Keratinocyte (primary cell): ENCODE measurements at regions not wholly inside any gene's neighbourhood (a gene's known extent, or its start where the extent isn't known, plus 50 kb on each side); places are given as distances from the start of the nearest gene placed in this dataset.

Experiments
- DNase-seq: peaks from one replicate; pipeline ENCODE4 v3.0.0-alpha.2; 2011; ENCODE audit warnings: low read depth, missing footprints, low spot score
- FAIRE-seq: peaks from 2 replicates; lab custom pipeline; 2011; peaks lifted over from hg19 to GRCh38; lab: Jason Lieb, UNC
- H2AFZ ChIP-seq: 2 replicates; pipeline ENCODE4 v1.6.0; 2012; ENCODE audit warnings: low read length, control low read depth, inconsistent platforms; ENCODE audit not compliant: control insufficient read depth
- H3K27ac ChIP-seq: 2 replicates; pipeline ENCODE4 v1.5.1; 2011; ENCODE audit warnings: low read length; ENCODE audit not compliant: control insufficient read depth, insufficient read depth
- H3K27me3 ChIP-seq: 3 replicates; pipeline ENCODE4 v1.6.0; 2011; ENCODE audit warnings: low read length; ENCODE audit not compliant: control insufficient read depth, insufficient read depth; ENCODE audit errors: extremely low read depth
- H3K36me3 ChIP-seq, 2 experiments: 2 replicates in 1 of 2; 3 replicates in 1 of 2; pipeline ENCODE4 v1.5.1; 2011; ENCODE audit warnings: low read length in 2 of 2, mild to moderate bottlenecking in 1 of 2; ENCODE audit not compliant: control insufficient read depth in 2 of 2, insufficient read depth in 2 of 2; ENCODE audit errors: extremely low read depth in 1 of 2
- H3K4me1 ChIP-seq: 3 replicates; pipeline ENCODE4 v1.5.1; 2011; ENCODE audit warnings: low read length; ENCODE audit not compliant: control insufficient read depth, insufficient read depth; ENCODE audit errors: extremely low read depth
- H3K4me2 ChIP-seq: 3 replicates; pipeline ENCODE4 v1.6.0; 2011; ENCODE audit warnings: low read depth, low read length; ENCODE audit not compliant: control insufficient read depth, insufficient read depth; ENCODE audit errors: extremely low read depth
- H3K4me3 ChIP-seq, 3 experiments: fragments of 200-600 bp in 1 of 3; sonication (generic) in 1 of 3; 2 replicates in 2 of 3; 3 replicates in 1 of 3; pipeline ENCODE4 v1.5.1; 2011 to 2016; ENCODE audit warnings: low read length in 3 of 3, mild to moderate bottlenecking in 3 of 3, control low read depth in 2 of 3, inconsistent platforms in 1 of 3, low read depth in 1 of 3, mixed read lengths in 1 of 3, mixed run types in 1 of 3, moderate library complexity in 1 of 3; ENCODE audit not compliant: control insufficient read depth in 2 of 3, insufficient read depth in 2 of 3; ENCODE audit errors: extremely low read depth in 1 of 3
- H3K79me2 ChIP-seq: 2 replicates; pipeline ENCODE4 v1.6.0; 2012; ENCODE audit warnings: low read length; ENCODE audit not compliant: control insufficient read depth, insufficient read depth
- H3K9ac ChIP-seq: 3 replicates; pipeline ENCODE4 v1.6.0; 2011; ENCODE audit warnings: low read length; ENCODE audit not compliant: control insufficient read depth, insufficient read depth; ENCODE audit errors: extremely low read depth
- H3K9me1 ChIP-seq: 3 replicates; pipeline ENCODE4 v1.6.0; 2011; ENCODE audit warnings: low read length; ENCODE audit not compliant: control insufficient read depth, insufficient read depth; ENCODE audit errors: extremely low read depth
- H3K9me3 ChIP-seq: 2 replicates; pipeline ENCODE4 v1.5.1; 2012; ENCODE audit warnings: low read depth, low read length; ENCODE audit not compliant: control insufficient read depth
- H4K20me1 ChIP-seq: 3 replicates; pipeline ENCODE4 v1.6.0; 2011; ENCODE audit warnings: low read length; ENCODE audit not compliant: control insufficient read depth, insufficient read depth; ENCODE audit errors: extremely low read depth
- CTCF ChIP-seq, 3 experiments: IDR thresholded peaks in 1 of 3; conservative IDR thresholded peaks in 1 of 3; optimal IDR thresholded peaks in 1 of 3; 2 replicates in 2 of 3; 3 replicates in 1 of 3; pipeline versions ENCODE3 to v1.5.1; 2011; ENCODE audit warnings: low read length in 3 of 3, mild to moderate bottlenecking in 3 of 3, moderate library complexity in 2 of 3, control low read depth in 1 of 3, inconsistent platforms in 1 of 3; ENCODE audit not compliant: insufficient read depth in 2 of 3; ENCODE audit errors: extremely low read depth in 1 of 3
- EZH2 ChIP-seq: IDR thresholded peaks from one replicate; pipeline ENCODE4 v1.6.1; 2012; ENCODE audit warnings: inconsistent platforms, mild to moderate bottlenecking, low read length, moderate library complexity
- dilution Hi-C: fragments of 300-500 bp; cut with MboI; formaldehyde crosslinking; loops from one replicate; pipeline ENCODE4 v1.7.0; 2020; ENCODE audit warnings: low sequenced_read_pairs; ENCODE audit not compliant: extremely low pct_ligation_motif_present

GRCh38 chr13:83325125-83325853 lies 557.0 kb downstream of the SLITRK1 start:
- no peak overlapping the region for H3K27ac ChIP-seq
- TF ChIP-seq CTCF (optimal IDR thresholded peaks at IDR 0.05 in 1 of 3, IDR thresholded peaks at IDR 0.05 in 1 of 3, conservative IDR thresholded peaks at IDR 0.05 in 1 of 3; ENCODE audit: extremely low read depth in 1 of 3, insufficient read depth in 2 of 3, low read length in 3 of 3): no peak
- TF ChIP-seq EZH2: no peak
- no peak overlapping the region for H3K9ac ChIP-seq
- H4K20me1 ChIP-seq: no peaks in the 10 kb centered on the region
- H3K4me2 ChIP-seq: no peak overlapping the region
- H3K4me3 ChIP-seq: no peak overlapping the region
- H3K9me3 ChIP-seq: no peaks in the 10 kb centered on the region
- H2AFZ ChIP-seq: no peak overlapping the region
- H3K79me2 ChIP-seq: no peaks in the 10 kb centered on the region
- no peaks in the 10 kb centered on the region for H3K9me1 ChIP-seq
- DNase-seq: no peak
- H3K36me3 ChIP-seq: no peaks in the 10 kb centered on the region
- peak; percentile 39 for FAIRE-seq
- H3K4me1 ChIP-seq: no peaks in the 10 kb centered on the region
- dilution Hi-C loops: no loop called here
- H3K27me3 ChIP-seq: no peaks in the 10 kb centered on the region

- dilution Hi-C loops: no loop called here
- DNase-seq (no peak), FAIRE-seq (no peak)
- no peaks in the 10 kb centered on the region for H3K79me2 ChIP-seq
- H2AFZ ChIP-seq: no peak overlapping the region
- H3K9ac ChIP-seq: no peak overlapping the region
- no peaks in the 10 kb centered on the region for H4K20me1 ChIP-seq
- no peak overlapping the region for H3K27ac ChIP-seq
- no peaks in the 10 kb centered on the region for H3K9me3 ChIP-seq
- H3K9me1 ChIP-seq: no peaks in the 10 kb centered on the region
- H3K4me2 ChIP-seq: no peak overlapping the region
- H3K36me3 ChIP-seq: no peaks in the 10 kb centered on the region
- H3K4me3 ChIP-seq: no peak overlapping the region
- no peaks in the 10 kb centered on the region for H3K4me1 ChIP-seq
- H3K27me3 ChIP-seq: no peaks in the 10 kb centered on the region
- TF ChIP-seq EZH2 (no peak), CTCF (optimal IDR thresholded peaks at IDR 0.05 in 1 of 3, IDR thresholded peaks at IDR 0.05 in 1 of 3, conservative IDR thresholded peaks at IDR 0.05 in 1 of 3; ENCODE audit: extremely low read depth in 1 of 3, insufficient read depth in 2 of 3, low read length in 3 of 3) (no peak)
Observed at GRCh38 chr13:83311886-83312577, 570.2 kb downstream of the SLITRK1 start.
